ENCODE measurements at regions not wholly inside any gene's neighbourhood (a gene's known extent, or its start where the extent isn't known, plus 50 kb on each side); places are given as distances from the start of the nearest gene placed in this dataset.
"Not testable (repeated sequence)": the region's sequence is repeated elsewhere in the genome, so short reads cannot be mapped to it uniquely, and the experiment has no call there.

DNA sequence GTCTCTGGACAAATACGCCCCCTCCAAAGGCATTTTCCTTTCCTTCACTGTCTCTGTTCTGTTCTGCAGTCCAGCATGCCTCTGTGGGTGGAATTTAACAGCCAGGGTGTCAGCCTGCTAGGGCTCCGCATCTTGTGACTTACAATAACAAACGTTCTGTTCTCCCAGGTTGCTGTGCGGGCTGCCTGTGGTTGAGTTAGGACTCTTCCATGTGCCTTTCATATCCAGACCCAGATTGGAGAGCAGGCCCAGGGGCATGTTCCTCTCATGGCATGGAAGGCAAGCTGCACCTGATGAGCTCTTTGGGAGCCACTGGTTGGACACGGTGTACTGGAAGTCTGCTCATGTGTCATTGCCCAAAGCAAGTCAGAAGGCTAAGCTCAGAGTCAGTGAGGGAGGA lies 742.8 kb upstream of the TPTE start:
- TF ChIP-seq TAL1 (IDR thresholded peaks at IDR 0.05); SIRT6 (IDR thresholded peaks at IDR 0.05; ENCODE audit: low read depth, low read length); KAT8 (IDR thresholded peaks at IDR 0.05; ENCODE audit: low read depth); ARHGAP35 (IDR thresholded peaks at IDR 0.05; ENCODE audit: partially characterized antibody); CREBBP (IDR thresholded peaks at IDR 0.05; ENCODE audit: low read depth, low read length); ZNF133 (CRISPR knock-in tag; IDR thresholded peaks at IDR 0.05); EHMT2 (IDR thresholded peaks at IDR 0.05): not testable (repeated sequence)
- TF ChIP-seq, protein P1, sequence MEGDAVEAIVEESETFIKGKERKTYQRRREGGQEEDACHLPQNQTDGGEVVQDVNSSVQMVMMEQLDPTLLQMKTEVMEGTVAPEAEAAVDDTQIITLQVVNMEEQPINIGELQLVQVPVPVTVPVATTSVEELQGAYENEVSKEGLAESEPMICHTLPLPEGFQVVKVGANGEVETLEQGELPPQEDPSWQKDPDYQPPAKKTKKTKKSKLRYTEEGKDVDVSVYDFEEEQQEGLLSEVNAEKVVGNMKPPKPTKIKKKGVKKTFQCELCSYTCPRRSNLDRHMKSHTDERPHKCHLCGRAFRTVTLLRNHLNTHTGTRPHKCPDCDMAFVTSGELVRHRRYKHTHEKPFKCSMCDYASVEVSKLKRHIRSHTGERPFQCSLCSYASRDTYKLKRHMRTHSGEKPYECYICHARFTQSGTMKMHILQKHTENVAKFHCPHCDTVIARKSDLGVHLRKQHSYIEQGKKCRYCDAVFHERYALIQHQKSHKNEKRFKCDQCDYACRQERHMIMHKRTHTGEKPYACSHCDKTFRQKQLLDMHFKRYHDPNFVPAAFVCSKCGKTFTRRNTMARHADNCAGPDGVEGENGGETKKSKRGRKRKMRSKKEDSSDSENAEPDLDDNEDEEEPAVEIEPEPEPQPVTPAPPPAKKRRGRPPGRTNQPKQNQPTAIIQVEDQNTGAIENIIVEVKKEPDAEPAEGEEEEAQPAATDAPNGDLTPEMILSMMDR (IDR thresholded peaks at IDR 0.05 in 2 of 3, conservative IDR thresholded peaks at IDR 0.05 in 1 of 3; ENCODE audit: insufficient read depth in 2 of 3, low read depth in 1 of 3, low read length in 3 of 3): not testable (repeated sequence)
- TF ChIP-seq, protein P2, sequence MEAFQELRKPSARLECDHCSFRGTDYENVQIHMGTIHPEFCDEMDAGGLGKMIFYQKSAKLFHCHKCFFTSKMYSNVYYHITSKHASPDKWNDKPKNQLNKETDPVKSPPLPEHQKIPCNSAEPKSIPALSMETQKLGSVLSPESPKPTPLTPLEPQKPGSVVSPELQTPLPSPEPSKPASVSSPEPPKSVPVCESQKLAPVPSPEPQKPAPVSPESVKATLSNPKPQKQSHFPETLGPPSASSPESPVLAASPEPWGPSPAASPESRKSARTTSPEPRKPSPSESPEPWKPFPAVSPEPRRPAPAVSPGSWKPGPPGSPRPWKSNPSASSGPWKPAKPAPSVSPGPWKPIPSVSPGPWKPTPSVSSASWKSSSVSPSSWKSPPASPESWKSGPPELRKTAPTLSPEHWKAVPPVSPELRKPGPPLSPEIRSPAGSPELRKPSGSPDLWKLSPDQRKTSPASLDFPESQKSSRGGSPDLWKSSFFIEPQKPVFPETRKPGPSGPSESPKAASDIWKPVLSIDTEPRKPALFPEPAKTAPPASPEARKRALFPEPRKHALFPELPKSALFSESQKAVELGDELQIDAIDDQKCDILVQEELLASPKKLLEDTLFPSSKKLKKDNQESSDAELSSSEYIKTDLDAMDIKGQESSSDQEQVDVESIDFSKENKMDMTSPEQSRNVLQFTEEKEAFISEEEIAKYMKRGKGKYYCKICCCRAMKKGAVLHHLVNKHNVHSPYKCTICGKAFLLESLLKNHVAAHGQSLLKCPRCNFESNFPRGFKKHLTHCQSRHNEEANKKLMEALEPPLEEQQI (IDR thresholded peaks at IDR 0.05): not testable (repeated sequence)
- TF ChIP-seq, protein P3, sequence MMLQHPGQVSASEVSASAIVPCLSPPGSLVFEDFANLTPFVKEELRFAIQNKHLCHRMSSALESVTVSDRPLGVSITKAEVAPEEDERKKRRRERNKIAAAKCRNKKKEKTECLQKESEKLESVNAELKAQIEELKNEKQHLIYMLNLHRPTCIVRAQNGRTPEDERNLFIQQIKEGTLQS (IDR thresholded peaks at IDR 0.05): not testable (repeated sequence)
- TF ChIP-seq, protein P3 (CRISPR knock-in tag; conservative IDR thresholded peaks at IDR 0.05): not testable (repeated sequence)
- TF ChIP-seq, protein P4, sequence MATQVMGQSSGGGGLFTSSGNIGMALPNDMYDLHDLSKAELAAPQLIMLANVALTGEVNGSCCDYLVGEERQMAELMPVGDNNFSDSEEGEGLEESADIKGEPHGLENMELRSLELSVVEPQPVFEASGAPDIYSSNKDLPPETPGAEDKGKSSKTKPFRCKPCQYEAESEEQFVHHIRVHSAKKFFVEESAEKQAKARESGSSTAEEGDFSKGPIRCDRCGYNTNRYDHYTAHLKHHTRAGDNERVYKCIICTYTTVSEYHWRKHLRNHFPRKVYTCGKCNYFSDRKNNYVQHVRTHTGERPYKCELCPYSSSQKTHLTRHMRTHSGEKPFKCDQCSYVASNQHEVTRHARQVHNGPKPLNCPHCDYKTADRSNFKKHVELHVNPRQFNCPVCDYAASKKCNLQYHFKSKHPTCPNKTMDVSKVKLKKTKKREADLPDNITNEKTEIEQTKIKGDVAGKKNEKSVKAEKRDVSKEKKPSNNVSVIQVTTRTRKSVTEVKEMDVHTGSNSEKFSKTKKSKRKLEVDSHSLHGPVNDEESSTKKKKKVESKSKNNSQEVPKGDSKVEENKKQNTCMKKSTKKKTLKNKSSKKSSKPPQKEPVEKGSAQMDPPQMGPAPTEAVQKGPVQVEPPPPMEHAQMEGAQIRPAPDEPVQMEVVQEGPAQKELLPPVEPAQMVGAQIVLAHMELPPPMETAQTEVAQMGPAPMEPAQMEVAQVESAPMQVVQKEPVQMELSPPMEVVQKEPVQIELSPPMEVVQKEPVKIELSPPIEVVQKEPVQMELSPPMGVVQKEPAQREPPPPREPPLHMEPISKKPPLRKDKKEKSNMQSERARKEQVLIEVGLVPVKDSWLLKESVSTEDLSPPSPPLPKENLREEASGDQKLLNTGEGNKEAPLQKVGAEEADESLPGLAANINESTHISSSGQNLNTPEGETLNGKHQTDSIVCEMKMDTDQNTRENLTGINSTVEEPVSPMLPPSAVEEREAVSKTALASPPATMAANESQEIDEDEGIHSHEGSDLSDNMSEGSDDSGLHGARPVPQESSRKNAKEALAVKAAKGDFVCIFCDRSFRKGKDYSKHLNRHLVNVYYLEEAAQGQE (IDR thresholded peaks at IDR 0.05; ENCODE audit: borderline replicate concordance): not testable (repeated sequence)
- TF ChIP-seq, protein P4 (CRISPR knock-in tag; IDR thresholded peaks at IDR 0.05; ENCODE audit: low read depth): not testable (repeated sequence)
